Hematopoietic multipotent progenitor cell treated with erythropoietin and hydrocortisone succinate and interleukin-3 and kit ligand, for 4 days (in vitro differentiated cells): ENCODE measurements at regions not wholly inside any gene's neighbourhood (a gene's known extent, or its start where the extent isn't known, plus 50 kb on each side); places are given as distances from the start of the nearest gene placed in this dataset.

Source experiments
- DNase-seq: peaks from one replicate; pipeline ENCODE4 v3.0.0-alpha.2; 2015

- no peak for DNase-seq
These were observed 369.8 kb upstream of the KAZN start for GRCh38 chr1:14228677-14229076.

DNA sequence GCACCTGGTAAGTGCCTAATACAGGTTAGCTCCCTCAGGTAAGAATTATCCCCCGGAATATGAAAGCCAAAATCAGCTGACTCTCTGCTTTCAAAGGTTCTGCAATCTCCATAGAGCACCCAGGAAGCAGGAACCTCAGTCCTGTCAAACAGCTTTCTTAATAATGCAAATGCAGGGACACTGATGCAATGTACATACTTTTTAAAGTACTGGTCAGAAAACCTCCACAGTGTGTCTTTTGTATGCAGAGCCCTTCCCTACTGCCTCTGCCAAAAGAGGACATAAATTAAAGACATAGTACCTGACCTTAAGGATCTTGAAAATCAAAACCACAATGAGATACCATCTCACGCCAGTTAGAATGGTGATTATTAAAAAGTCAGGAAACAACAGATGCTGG lies 365.0 kb upstream of the KAZN start:
- no peak for DNase-seq

DNA sequence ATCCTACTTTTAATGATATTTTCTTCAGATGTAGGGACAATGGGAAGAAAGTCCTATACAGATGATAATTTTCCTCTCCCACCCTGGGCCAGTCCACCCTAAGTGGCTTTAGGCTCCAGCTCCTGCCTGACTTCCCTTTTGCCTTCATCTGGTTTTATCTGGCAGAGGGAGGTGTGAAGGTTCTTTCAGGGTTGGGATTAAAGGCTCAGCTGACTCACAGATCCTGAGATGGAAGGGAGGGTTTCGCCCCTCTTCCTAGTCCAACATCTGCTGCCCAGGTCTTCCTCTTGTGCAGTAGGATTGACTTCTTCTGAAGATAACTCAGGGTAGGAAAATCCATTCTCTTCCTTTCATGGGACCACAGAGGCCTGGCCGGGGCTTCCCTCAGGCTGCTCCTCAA lies 362.4 kb upstream of the KAZN start:
- no peak for DNase-seq

GRCh38 chr1:14238472-14239307 lies 359.8 kb upstream of the KAZN start:
- no peak for DNase-seq

DNA sequence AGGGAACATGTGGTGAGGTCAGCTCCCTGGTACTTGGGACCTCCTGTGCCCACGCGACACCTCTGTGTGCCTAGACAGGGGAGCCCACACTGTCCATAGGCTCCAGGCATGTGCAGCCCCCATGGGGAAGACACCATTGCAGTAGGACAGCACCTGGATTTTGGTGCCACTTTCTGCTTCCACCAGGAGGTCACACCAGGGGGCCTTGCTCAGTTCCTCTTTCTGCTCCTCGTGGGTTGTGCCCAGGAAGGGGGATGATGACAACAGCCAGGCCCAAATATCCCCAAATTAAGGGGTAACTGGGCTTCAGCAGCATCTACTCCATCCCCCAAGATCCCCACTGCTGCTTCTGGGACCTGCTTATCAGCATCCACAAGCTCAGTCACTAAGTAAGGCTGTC lies 358.2 kb upstream of the KAZN start:
- DNase-seq = no peak

DNA sequence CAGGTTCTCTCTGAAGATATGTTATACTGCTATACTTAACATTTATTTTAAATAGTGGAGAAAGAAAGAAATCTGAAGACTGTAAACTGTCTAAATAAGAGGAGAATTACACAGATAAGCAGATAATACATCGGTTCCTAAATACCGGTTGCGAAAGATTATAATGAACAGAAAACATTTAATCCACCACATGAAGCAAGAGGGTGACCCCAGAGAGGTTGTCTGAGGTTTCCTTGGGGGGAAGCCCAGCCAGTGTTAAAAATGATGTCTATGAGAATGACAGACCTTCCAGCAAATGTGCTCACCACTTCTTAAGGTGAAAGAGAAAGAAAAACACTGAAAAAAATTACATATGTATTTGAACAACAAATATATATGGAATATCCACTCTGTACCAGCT lies 356.4 kb upstream of the KAZN start:
- no peak for DNase-seq

GRCh38 chr1:14242870-14243269 lies 355.6 kb upstream of the KAZN start:
- DNase-seq = no peak

- DNase-seq = no peak
These were observed 352.5 kb upstream of the KAZN start for GRCh38 chr1:14245954-14246353.

GRCh38 chr1:14246471-14246870 lies 352.0 kb upstream of the KAZN start:
- DNase-seq = no peak

GRCh38 chr1:14247666-14248065 lies 350.8 kb upstream of the KAZN start:
- no peak for DNase-seq

DNA sequence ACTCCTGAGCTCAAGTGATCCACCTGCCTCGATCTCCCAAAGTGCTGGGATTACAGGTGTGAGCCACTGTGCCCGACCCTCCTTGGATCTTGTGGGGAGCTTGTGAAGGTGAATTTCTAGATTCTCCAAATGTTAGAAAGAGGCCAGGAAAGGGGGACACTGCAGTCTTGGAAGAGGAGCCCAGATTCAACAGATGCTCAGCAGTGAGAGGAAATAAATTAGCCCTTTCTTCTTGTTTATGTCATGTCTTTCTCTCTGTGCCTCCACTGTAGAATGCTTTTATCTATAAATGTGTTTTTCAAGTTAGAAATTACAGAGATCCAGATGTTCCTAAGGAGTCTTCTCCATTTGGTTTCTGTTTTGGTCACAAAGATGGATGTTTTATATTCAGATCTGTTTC lies 346.6 kb upstream of the KAZN start:
- DNase-seq = no peak

DNA sequence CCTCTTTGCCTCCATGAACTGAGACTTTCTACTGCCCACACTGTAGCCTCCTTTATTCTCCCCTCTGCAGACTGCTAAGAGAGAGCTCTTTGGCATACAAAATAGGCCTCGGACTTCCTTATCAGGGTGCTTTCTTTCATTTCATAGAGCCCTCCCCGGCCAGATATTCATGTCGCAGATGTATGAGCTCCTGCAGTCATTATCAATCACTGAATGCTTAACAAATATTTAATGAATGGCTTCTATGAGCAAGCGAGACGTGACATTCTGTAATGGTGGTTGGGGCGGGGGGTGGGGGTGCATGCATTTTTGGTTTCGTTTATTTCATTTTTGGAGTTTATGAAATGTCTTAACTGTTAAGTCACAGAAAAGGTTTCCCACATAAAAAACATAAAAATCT lies 344.8 kb upstream of the KAZN start:
- no peak for DNase-seq

DNA sequence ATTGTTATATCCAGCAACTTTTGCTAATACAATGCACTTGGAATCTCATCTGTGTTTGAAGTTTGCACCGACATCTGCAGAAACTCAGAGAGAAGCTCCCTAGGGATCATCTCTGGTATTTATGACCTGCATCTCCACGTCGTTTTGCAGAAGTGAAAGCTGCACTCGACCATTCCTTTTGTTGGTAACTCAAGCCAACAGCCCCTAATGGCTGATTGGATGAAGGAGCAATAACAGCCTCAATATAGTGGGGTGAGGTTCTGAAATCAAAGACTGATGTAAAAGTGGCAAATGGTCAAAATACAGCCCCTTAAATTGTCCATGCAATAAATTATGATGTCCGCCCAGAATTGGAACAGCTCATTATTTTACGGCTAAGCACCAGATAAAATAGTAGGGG lies 344.2 kb upstream of the KAZN start:
- no peak for DNase-seq

GRCh38 chr1:14255233-14255632 lies 343.3 kb upstream of the KAZN start:
- DNase-seq = no peak

- DNase-seq = no peak
These were observed 342.8 kb upstream of the KAZN start for GRCh38 chr1:14255711-14256110.

GRCh38 chr1:14259191-14259757 lies 339.2 kb upstream of the KAZN start:
- no peak for DNase-seq

- no peak for DNase-seq
These were observed 338.0 kb upstream of the KAZN start for GRCh38 chr1:14260480-14260879.

DNA sequence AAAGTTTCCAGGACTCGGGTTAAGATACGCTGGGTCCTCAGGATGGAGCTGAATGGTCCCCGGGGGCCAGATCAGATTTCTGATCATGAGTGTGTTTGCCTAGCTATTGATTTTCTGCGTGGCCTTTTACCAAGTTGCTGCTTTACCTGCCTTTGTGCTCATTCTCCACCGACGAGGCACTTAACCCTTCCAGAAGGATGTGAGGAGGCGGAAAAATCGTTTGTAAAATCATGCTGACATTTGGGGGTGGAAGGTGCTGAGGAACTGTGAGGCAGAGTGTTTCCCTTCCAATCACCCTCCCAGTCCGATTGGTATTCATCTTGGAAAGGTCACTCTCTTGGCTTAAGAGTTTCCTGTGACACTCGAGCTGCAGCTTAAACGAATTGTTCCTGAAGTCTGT lies 337.1 kb upstream of the KAZN start:
- DNase-seq = no peak

DNA sequence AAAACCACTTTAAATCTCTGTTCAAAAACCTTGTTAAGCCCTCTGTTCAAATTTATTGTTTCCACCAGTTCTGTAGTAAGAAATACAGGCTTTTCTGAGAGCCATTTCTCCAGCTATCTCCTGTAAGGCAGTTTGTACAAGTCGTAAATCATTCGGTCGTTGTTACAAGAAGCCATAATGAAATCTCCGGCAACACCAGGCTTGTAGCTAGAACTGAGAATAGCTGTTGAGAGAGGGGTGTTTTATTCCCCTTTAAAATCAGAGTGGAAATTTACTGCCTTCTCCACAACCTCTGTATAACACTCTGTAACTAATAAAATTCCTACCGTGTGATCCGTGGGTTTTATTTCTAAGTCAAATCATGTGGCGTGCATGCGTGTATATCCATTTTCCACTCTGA lies 335.8 kb upstream of the KAZN start:
- no peak for DNase-seq

DNA sequence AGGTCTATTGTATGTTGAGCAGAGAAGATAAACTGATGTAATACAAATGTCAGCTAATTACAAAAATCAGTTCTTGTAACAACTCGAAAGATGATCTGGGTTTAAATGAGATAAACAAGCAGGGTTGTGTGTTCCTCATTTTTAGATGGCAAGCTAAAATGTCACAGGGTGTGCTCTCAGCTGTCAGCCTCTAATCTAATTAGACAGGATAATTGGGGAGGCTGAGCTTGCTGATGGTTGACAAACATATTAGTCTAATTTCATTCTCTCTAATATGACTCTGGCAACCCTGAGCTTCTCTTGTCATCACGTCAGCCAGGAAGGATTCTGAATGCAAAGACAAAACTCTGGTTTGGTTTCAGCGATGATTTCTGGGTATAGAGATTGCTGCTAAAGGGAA lies 335.3 kb upstream of the KAZN start:
- no peak for DNase-seq

- DNase-seq = no peak
These were observed 334.8 kb upstream of the KAZN start for GRCh38 chr1:14263671-14264070.

DNA sequence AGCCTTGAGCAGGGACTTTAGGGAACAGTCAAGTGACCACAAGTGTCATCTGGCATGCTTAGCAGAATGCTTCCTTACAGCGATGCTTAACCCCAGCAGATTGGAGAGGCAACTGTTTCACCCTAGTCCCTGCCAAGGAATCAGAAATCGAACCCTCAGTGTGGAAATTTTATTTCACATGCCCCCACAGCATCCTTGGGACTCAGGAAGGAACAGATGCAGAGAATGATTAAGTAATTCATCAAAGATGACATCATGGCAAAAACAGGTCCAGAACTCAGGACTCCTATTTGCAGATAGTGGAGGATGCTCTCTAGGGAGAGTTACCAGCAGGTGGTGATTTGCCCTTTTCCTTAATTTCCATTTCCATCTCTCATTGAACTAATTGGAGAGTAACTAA lies 333.0 kb upstream of the KAZN start:
- no peak for DNase-seq

- DNase-seq = no peak
These were observed 330.5 kb upstream of the KAZN start for GRCh38 chr1:14267991-14268390.

DNA sequence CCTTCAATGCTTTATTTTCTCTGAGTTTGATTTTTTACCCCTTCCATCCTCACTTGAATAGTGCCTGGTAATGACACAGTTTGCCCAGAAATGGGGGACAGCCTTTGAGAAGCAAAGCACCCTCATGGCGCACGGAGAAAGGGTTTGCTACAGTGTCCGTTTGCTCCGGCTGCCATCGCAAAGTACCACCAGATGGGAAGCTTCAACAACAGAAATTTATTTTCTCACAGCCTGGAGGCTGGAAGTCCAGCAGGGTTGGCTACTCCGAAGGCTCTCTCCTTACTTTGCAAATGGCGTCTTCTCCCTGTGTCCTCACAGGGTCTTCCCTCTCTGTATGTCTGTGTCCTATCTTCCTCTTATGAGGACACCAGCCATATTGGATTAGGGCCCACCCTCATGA lies 327.7 kb upstream of the KAZN start:
- no peak for DNase-seq

DNA sequence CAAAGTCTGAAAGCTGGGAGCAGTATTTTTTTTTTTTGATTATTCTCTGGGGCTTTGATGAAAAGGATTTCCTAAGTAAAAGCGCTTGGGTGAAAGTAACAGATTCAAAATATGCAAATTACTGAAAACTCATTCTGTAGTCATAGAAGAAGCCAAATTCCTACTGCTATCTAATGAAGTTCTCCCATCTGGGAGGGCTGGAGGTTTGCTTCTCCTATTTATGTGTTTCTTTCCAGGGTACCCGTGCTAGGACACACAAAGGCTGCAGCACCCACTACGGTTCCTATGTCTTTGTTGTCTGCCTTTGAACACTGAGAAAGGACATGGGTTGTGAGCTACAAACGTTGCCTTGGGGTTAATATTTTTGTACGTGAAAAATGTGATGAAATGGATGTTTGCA lies 324.7 kb upstream of the KAZN start:
- DNase-seq = no peak
